ENCODE measurements at regions not wholly inside any gene's neighbourhood (a gene's known extent, or its start where the extent isn't known, plus 50 kb on each side); places are given as distances from the start of the nearest gene placed in this dataset.

- TF ChIP-seq MAX (IDR thresholded peaks at IDR 0.05; ENCODE audit: low read depth, low read length) (no peak), CTCF (IDR thresholded peaks at IDR 0.05; ENCODE audit: low read depth, low read length) (no peak), POLR2A (IDR thresholded peaks at IDR 0.05; ENCODE audit: extremely low read depth, insufficient read length) (no peak), MYC (IDR thresholded peaks at IDR 0.05; ENCODE audit: low read depth, low read length) (no peak)
These were observed 307.7 kb downstream of the ARPP21 start for GRCh38 chr3:35946854-35947515.
